HL-60 (cell line): ENCODE measurements at regions not wholly inside any gene's neighbourhood (a gene's known extent, or its start where the extent isn't known, plus 50 kb on each side); places are given as distances from the start of the nearest gene placed in this dataset.

Experiments used
- REST ChIP-seq: IDR thresholded peaks from 2 replicates; pipeline ENCODE4 v1.6.1; 2012; ENCODE audit warnings: low read depth; ENCODE audit not compliant: insufficient replicate concordance
- TF ChIP-seq, protein P1 (sequence below): IDR thresholded peaks from one replicate; pipeline ENCODE4 v1.5.1; 2011; ENCODE audit warnings: low read length, control low read depth, inconsistent platforms; ENCODE audit not compliant: insufficient read depth

DNA sequence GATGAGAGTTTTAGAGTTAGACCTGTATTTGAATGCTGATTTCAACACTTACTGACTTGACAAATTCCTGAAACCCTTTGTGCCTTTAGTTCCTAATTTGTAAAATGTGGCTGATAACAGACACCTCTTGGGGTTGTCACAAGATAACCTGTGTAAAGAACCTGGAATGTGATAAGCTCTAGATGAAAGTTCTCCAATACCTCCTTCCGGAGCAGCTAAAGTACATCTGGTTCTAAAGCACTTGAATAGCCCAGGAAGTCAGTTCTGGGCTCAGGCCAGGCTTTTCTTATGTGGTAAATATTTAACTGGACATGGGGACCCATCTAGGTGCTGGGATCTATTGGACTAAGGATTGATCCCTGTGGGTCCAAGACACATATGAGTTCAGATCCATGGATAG lies 310.8 kb upstream of the ADAMTSL1 start:
- TF ChIP-seq, protein P1, sequence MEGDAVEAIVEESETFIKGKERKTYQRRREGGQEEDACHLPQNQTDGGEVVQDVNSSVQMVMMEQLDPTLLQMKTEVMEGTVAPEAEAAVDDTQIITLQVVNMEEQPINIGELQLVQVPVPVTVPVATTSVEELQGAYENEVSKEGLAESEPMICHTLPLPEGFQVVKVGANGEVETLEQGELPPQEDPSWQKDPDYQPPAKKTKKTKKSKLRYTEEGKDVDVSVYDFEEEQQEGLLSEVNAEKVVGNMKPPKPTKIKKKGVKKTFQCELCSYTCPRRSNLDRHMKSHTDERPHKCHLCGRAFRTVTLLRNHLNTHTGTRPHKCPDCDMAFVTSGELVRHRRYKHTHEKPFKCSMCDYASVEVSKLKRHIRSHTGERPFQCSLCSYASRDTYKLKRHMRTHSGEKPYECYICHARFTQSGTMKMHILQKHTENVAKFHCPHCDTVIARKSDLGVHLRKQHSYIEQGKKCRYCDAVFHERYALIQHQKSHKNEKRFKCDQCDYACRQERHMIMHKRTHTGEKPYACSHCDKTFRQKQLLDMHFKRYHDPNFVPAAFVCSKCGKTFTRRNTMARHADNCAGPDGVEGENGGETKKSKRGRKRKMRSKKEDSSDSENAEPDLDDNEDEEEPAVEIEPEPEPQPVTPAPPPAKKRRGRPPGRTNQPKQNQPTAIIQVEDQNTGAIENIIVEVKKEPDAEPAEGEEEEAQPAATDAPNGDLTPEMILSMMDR = no peak
- no peak for TF ChIP-seq REST
